ENCODE measurements at regions not wholly inside any gene's neighbourhood (a gene's known extent, or its start where the extent isn't known, plus 50 kb on each side); places are given as distances from the start of the nearest gene placed in this dataset.

- CTCF ChIA-PET: no interaction called here
- Histone ChIP-seq H3K27ac (ENCODE audit: low read depth in 2 of 2, low read length in 1 of 2) (no peak overlapping the region), H3K4me1 (ENCODE audit: control insufficient read depth in 1 of 2, insufficient read depth in 2 of 2, low read depth in 1 of 2, low read length in 1 of 2) (peaks cover 0 to 2% of the 10 kb centered on the region in 2 experiments; a peak in 1 of 4 replicates), H2AFZ (ENCODE audit: low read depth) (no peak overlapping the region), H3K4me3 (ENCODE audit: low read depth in 2 of 2, low read length in 1 of 2) (no peak overlapping the region), H3K4me2 (no peak overlapping the region), H3K36me3 (replicated peaks in 1 of 2; ENCODE audit: control insufficient read depth in 1 of 2, insufficient read depth in 2 of 2, low read length in 1 of 2) (no peaks in the 10 kb centered on the region), H3K79me2 (ENCODE audit: insufficient read depth) (no peaks in the 10 kb centered on the region), H3F3A (replicated peaks; ENCODE audit: insufficient read depth) (no peaks in the 10 kb centered on the region), H4K20me1 (ENCODE audit: insufficient read depth) (no peaks in the 10 kb centered on the region), H3K9me3 (no peaks in the 10 kb centered on the region), H3K9ac (no peak overlapping the region), H3K9me2 (no peaks in the 10 kb centered on the region), H3K27me3 (ENCODE audit: insufficient read depth) (no peaks in the 10 kb centered on the region)
- POLR2A ChIA-PET: no interaction called here
- TF ChIP-seq SMC3 (IDR thresholded peaks at IDR 0.05; ENCODE audit: low read depth, low read length) (no peak), CHD2 (IDR thresholded peaks at IDR 0.05; ENCODE audit: low read length, partially characterized antibody) (no peak), NRF1 (IDR thresholded peaks at IDR 0.05; ENCODE audit: low read depth, low read length) (no peak), MEF2A (IDR thresholded peaks at IDR 0.05; ENCODE audit: borderline replicate concordance, low read depth) (no peak), TCF12 (IDR thresholded peaks at IDR 0.05) (no peak), RXRA (IDR thresholded peaks at IDR 0.05; ENCODE audit: borderline replicate concordance, low read depth) (no peak), TAF1 (IDR thresholded peaks at IDR 0.05; ENCODE audit: borderline replicate concordance, low read depth, low read length) (no peak), FOXM1 (IDR thresholded peaks at IDR 0.05; ENCODE audit: low read depth) (no peak), POLR2AphosphoS5 (IDR thresholded peaks at IDR 0.05; ENCODE audit: low read depth, low read length) (no peak), FOSL2 (IDR thresholded peaks at IDR 0.05; ENCODE audit: borderline replicate concordance, low read depth) (no peak), SIN3A (IDR thresholded peaks at IDR 0.05; ENCODE audit: borderline replicate concordance, low read depth, low read length) (no peak), USF1 (IDR thresholded peaks at IDR 0.05; ENCODE audit: borderline replicate concordance, low read depth) (no peak), TEAD4 (IDR thresholded peaks at IDR 0.05; ENCODE audit: borderline replicate concordance, insufficient read depth) (no peak), GATA2 (CRISPR knock-in tag; IDR thresholded peaks at IDR 0.05) (no peak)
- no peak for DNase-seq
- WGBS (ENCODE audit: low lambda C conversion rate): 44% methylated on average over 5 of the region's 5 CpGs
Observed at GRCh38 chr20:56173438-56173837, 75.1 kb upstream of the MC3R start.

- CTCF ChIA-PET: interaction anchor here (1.0 kb wide), 1 partner anchor 1527 kb away, joined by 3 read pairs; no protein-coding TSS in a partner anchor
- POLR2A ChIA-PET: no interaction called here
Observed at GRCh38 chr20:56174416-56174815, 74.1 kb upstream of the MC3R start.

More at GRCh38 chr20:56174416-56174815, 74.1 kb upstream of the MC3R start:
- 41% methylated on average over 3 of the region's 3 CpGs for WGBS (ENCODE audit: low lambda C conversion rate)
- H3K27me3 ChIP-seq (ENCODE audit: insufficient read depth): no peaks in the 10 kb centered on the region
- no peaks in the 10 kb centered on the region for H3F3A ChIP-seq (replicated peaks; ENCODE audit: insufficient read depth)
- H3K79me2 ChIP-seq (ENCODE audit: insufficient read depth): no peaks in the 10 kb centered on the region
- no peaks in the 10 kb centered on the region for H3K36me3 ChIP-seq (replicated peaks in 1 of 2; ENCODE audit: control insufficient read depth in 1 of 2, insufficient read depth in 2 of 2, low read length in 1 of 2)
- no peak overlapping the region for H3K4me3 ChIP-seq (ENCODE audit: low read depth in 2 of 2, low read length in 1 of 2)
- H4K20me1 ChIP-seq (ENCODE audit: insufficient read depth): no peaks in the 10 kb centered on the region
- no peak overlapping the region for H3K27ac ChIP-seq (ENCODE audit: low read depth in 2 of 2, low read length in 1 of 2)
- H3K9ac ChIP-seq: no peak overlapping the region
- no peak for TF ChIP-seq FOXJ3 (CRISPR knock-in tag; IDR thresholded peaks at IDR 0.05)
- no peak for TF ChIP-seq SMC3 (IDR thresholded peaks at IDR 0.05; ENCODE audit: low read depth, low read length)
- H3K9me2 ChIP-seq: no peaks in the 10 kb centered on the region
- H2AFZ ChIP-seq (ENCODE audit: low read depth): no peak overlapping the region
- H3K4me2 ChIP-seq: no peak overlapping the region
- H3K9me3 ChIP-seq: no peaks in the 10 kb centered on the region
- DNase-seq: no peak
- no peaks in the 10 kb centered on the region; a peak in 1 of 4 replicates for H3K4me1 ChIP-seq (ENCODE audit: control insufficient read depth in 1 of 2, insufficient read depth in 2 of 2, low read depth in 1 of 2, low read length in 1 of 2)

Measured in SK-N-SH (cell line).